IMR-90 (cell line): ENCODE measurements at regions not wholly inside any gene's neighbourhood (a gene's known extent, or its start where the extent isn't known, plus 50 kb on each side); places are given as distances from the start of the nearest gene placed in this dataset.

ENCODE experiments used
- ATAC-seq: fragments of 200-7000 bp; cut with Tn5 transposase; 2 replicates; pipeline ENCODE4 v1.9.1; 2020; ENCODE audit warnings: low read depth, mild to moderate bottlenecking, moderate library complexity
- BruUV-seq: library from RNA; stranded (reverse); fragments of 400-500 nt; replicated peaks from 2 replicates; lab custom pipeline; 2021; lab: Mats Ljungman, UMichigan
- CTCF ChIA-PET: fragments of 300-600 bp; formaldehyde crosslinking; extraction: SDS; loops from one replicate; lab custom pipeline; 2021; ENCODE audit warnings: antibody characterized with exemption; lab: Yijun Ruan, JAX
- POLR2A ChIA-PET: fragments of 300-600 bp; sonication (Branson Sonifier 250); formaldehyde crosslinking; loops from one replicate; lab custom pipeline; 2022; ENCODE audit warnings: antibody characterized with exemption; ENCODE audit not compliant: unreplicated experiment; lab: Charles Lee
- DNase-seq: peaks from one replicate; pipeline ENCODE4 v3.0.0; 2013
- H2AFZ ChIP-seq: replicated peaks from 2 replicates; pipeline ENCODE3; 2013; ENCODE audit warnings: low read length, mild to moderate bottlenecking; ENCODE audit not compliant: poor library complexity
- H2AK5ac ChIP-seq: 2 replicates; pipeline ENCODE4 v1.6.1; 2013; ENCODE audit warnings: low read depth, low read length, inconsistent platforms
- H2AK9ac ChIP-seq: replicated peaks from 2 replicates; pipeline ENCODE3; 2013; ENCODE audit warnings: mild to moderate bottlenecking, low read depth, low read length, moderate library complexity; ENCODE audit not compliant: poor library complexity
- H2BK120ac ChIP-seq: 2 replicates; pipeline ENCODE4 v1.6.1; 2013; ENCODE audit warnings: low read depth, low read length, inconsistent platforms
- H2BK15ac ChIP-seq: 3 replicates; pipeline ENCODE4 v1.6.1; 2013; ENCODE audit warnings: low read depth, low read length, inconsistent platforms
- H2BK20ac ChIP-seq: 2 replicates; pipeline ENCODE4 v1.6.1; 2013; ENCODE audit warnings: low read depth, mild to moderate bottlenecking, inconsistent platforms, low read length, moderate library complexity
- H2BK5ac ChIP-seq: 2 replicates; pipeline ENCODE4 v1.6.1; 2013; ENCODE audit warnings: mild to moderate bottlenecking, low read depth, low read length, inconsistent platforms; ENCODE audit not compliant: poor library complexity, severe bottlenecking
- H3K14ac ChIP-seq: replicated peaks from 2 replicates; pipeline ENCODE4 v1.6.1; 2013; ENCODE audit warnings: low read depth, low read length, inconsistent platforms
- H3K18ac ChIP-seq: 2 replicates; pipeline ENCODE4 v1.6.1; 2013; ENCODE audit warnings: low read depth, low read length, control low read depth
- H3K23ac ChIP-seq: 2 replicates; pipeline ENCODE4 v1.6.1; 2013; ENCODE audit warnings: low read depth, low read length, inconsistent platforms
- H3K27ac ChIP-seq: 2 replicates; pipeline ENCODE4 v1.5.1; 2013; ENCODE audit warnings: mild to moderate bottlenecking, control low read depth, low read length; ENCODE audit not compliant: insufficient read depth
- H3K27me3 ChIP-seq: 2 replicates; pipeline ENCODE4 v1.6.1; 2013; ENCODE audit warnings: low read length; ENCODE audit not compliant: control insufficient read depth, insufficient read depth
- H3K36me3 ChIP-seq: 2 replicates; pipeline ENCODE4 v1.6.1; 2013; ENCODE audit warnings: low read length, mixed read lengths; ENCODE audit not compliant: control insufficient read depth, insufficient read depth
- H3K4ac ChIP-seq: 2 replicates; pipeline ENCODE4 v1.6.1; 2013; ENCODE audit warnings: low read depth, low read length, inconsistent platforms
- H3K4me1 ChIP-seq: 2 replicates; pipeline ENCODE4 v1.6.1; 2013; ENCODE audit warnings: low read length, mixed read lengths; ENCODE audit not compliant: control insufficient read depth, insufficient read depth
- H3K4me2 ChIP-seq: 2 replicates; pipeline ENCODE4 v1.6.1; 2013; ENCODE audit warnings: low read depth, mild to moderate bottlenecking, control low read depth, low read length, moderate library complexity
- H3K4me3 ChIP-seq: 2 replicates; pipeline ENCODE4 v1.5.1; 2013; ENCODE audit warnings: low read depth, mild to moderate bottlenecking, control low read depth, low read length, moderate library complexity; ENCODE audit not compliant: insufficient read depth
- H3K56ac ChIP-seq: 2 replicates; pipeline ENCODE4 v1.6.1; 2013; ENCODE audit warnings: low read length, inconsistent platforms; ENCODE audit not compliant: insufficient read depth; ENCODE audit errors: extremely low read depth
- H3K79me1 ChIP-seq, 2 experiments: 2 replicates each; pipeline ENCODE4 v1.6.1; 2013; ENCODE audit warnings: low read length in 2 of 2, inconsistent platforms in 1 of 2, low read depth in 1 of 2
- H3K9ac ChIP-seq: 2 replicates; pipeline ENCODE4 v1.6.1; 2013; ENCODE audit warnings: low read depth, low read length, control low read depth
- H3K9me1 ChIP-seq: 2 replicates; pipeline ENCODE4 v1.6.1; 2013; ENCODE audit warnings: low read length, inconsistent platforms; ENCODE audit not compliant: insufficient read depth
- H3K9me3 ChIP-seq: 2 replicates; pipeline ENCODE4 v1.6.1; 2013; ENCODE audit warnings: low read length; ENCODE audit not compliant: control insufficient read depth, insufficient read depth
- H4K20me1 ChIP-seq: 2 replicates; pipeline ENCODE4 v1.6.1; 2013; ENCODE audit warnings: low read length, inconsistent platforms; ENCODE audit not compliant: insufficient read depth
- H4K5ac ChIP-seq: 2 replicates; pipeline ENCODE4 v1.6.1; 2013; ENCODE audit warnings: mild to moderate bottlenecking, low read depth, low read length, control low read depth
- H4K8ac ChIP-seq, 2 experiments: 2 replicates each; pipeline ENCODE4 v1.6.1; 2013; ENCODE audit warnings: low read depth in 2 of 2, low read length in 2 of 2, control low read depth in 1 of 2, inconsistent platforms in 1 of 2
- H4K91ac ChIP-seq: 2 replicates; pipeline ENCODE4 v1.6.1; 2013; ENCODE audit warnings: low read depth, low read length, inconsistent platforms; ENCODE audit not compliant: insufficient read depth
- BHLHE40 ChIP-seq: fragments of 150-350 bp; IDR thresholded peaks from 2 replicates; pipeline ENCODE4 v1.6.1; 2016; ENCODE audit warnings: mild to moderate bottlenecking, low read depth, low read length
- CEBPB ChIP-seq: IDR thresholded peaks from 2 replicates; pipeline ENCODE4 v1.6.1; 2012; ENCODE audit warnings: low read depth, low read length, improper control_type of control experiment
- CHD1 ChIP-seq: IDR thresholded peaks from 2 replicates; pipeline ENCODE4 v1.6.1; 2012; ENCODE audit warnings: low read depth, low read length, improper control_type of control experiment
- CTCF ChIP-seq: conservative IDR thresholded peaks from 2 replicates; pipeline ENCODE4 v1.5.1; 2012; ENCODE audit warnings: mild to moderate bottlenecking, low read depth, low read length, improper control_type of control experiment
- ELK1 ChIP-seq: fragments of 150-350 bp; IDR thresholded peaks from 2 replicates; pipeline ENCODE4 v1.6.1; 2016; ENCODE audit warnings: low read depth, mild to moderate bottlenecking, low read length, moderate library complexity, borderline replicate concordance
- FOS ChIP-seq: fragments of 150-350 bp; IDR thresholded peaks from 2 replicates; pipeline ENCODE4 v1.6.1; 2016; ENCODE audit warnings: low read depth, low read length
- MAFK ChIP-seq: IDR thresholded peaks from 2 replicates; pipeline ENCODE4 v1.6.1; 2012; ENCODE audit warnings: low read depth, low read length, improper control_type of control experiment
- MAZ ChIP-seq: IDR thresholded peaks from 2 replicates; pipeline ENCODE4 v1.6.1; 2012; ENCODE audit warnings: low read depth, mild to moderate bottlenecking, low read length, improper control_type of control experiment, moderate library complexity, borderline replicate concordance
- MXI1 ChIP-seq: IDR thresholded peaks from 2 replicates; pipeline ENCODE4 v1.6.1; 2012; ENCODE audit warnings: low read depth, mild to moderate bottlenecking, low read length, moderate library complexity, borderline replicate concordance
- NFE2L2 ChIP-seq: fragments of 150-350 bp; IDR thresholded peaks from 2 replicates; pipeline ENCODE4 v1.6.1; 2016; ENCODE audit warnings: low read depth, mild to moderate bottlenecking, low read length
- POLR2A ChIP-seq: IDR thresholded peaks from 2 replicates; pipeline ENCODE4 v1.6.1; 2012; ENCODE audit warnings: mild to moderate bottlenecking, low read depth, low read length
- RAD21 ChIP-seq: IDR thresholded peaks from 2 replicates; pipeline ENCODE4 v1.6.1; 2012; ENCODE audit warnings: low read length, improper control_type of control experiment
- RCOR1 ChIP-seq: IDR thresholded peaks from 2 replicates; pipeline ENCODE4 v1.6.1; 2012; ENCODE audit warnings: mild to moderate bottlenecking, low read length, improper control_type of control experiment; ENCODE audit not compliant: insufficient replicate concordance
- RFX5 ChIP-seq: IDR thresholded peaks from 2 replicates; pipeline ENCODE4 v1.8.0; 2012; ENCODE audit warnings: low read depth, mild to moderate bottlenecking, low read length, moderate library complexity
- SMC3 ChIP-seq: fragments of 150-350 bp; IDR thresholded peaks from 2 replicates; pipeline ENCODE4 v1.6.1; 2016; ENCODE audit warnings: low read depth, mild to moderate bottlenecking, antibody characterized with exemption, low read length, moderate library complexity
- USF2 ChIP-seq: fragments of 150-350 bp; IDR thresholded peaks from 2 replicates; pipeline ENCODE4 v1.6.1; 2017; ENCODE audit warnings: mild to moderate bottlenecking, antibody characterized with exemption, low read length, low read depth
- dilution Hi-C: fragments of 300-500 bp; cut with HindIII; formaldehyde crosslinking; loops from one replicate; pipeline ENCODE4 v1.14.3; 2018; ENCODE audit warnings: low sequenced_read_pairs; ENCODE audit not compliant: unreplicated experiment
- in situ Hi-C: fragments of 300-500 bp; cut with MboI; formaldehyde crosslinking; loops from 3 replicates; pipeline ENCODE4 v1.14.3; 2019; ENCODE audit warnings: low sequenced_read_pairs, inconsistent platforms, mixed read lengths
- intact Hi-C: fragments of 100-400 bp; cut with micrococcal nuclease; formaldehyde crosslinking; loops from 2 replicates; pipeline ENCODE4 v1.10.0; 2022

GRCh38 chr16:63629272-63629671 lies 1492.6 kb downstream of the CDH11 start:
- POLR2A ChIA-PET = no interaction called here
- no peaks in the 10 kb centered on the region for H3K4me1 ChIP-seq
- H3K14ac ChIP-seq = no peak overlapping the region
- no peak overlapping the region for H3K18ac ChIP-seq
- no TSS peak for BruUV-seq
- no peak overlapping the region for H3K4me3 ChIP-seq
- ATAC-seq (no peak), DNase-seq (no peak)
- no peaks in the 10 kb centered on the region for H3K27me3 ChIP-seq
- no peak overlapping the region for H2AK9ac ChIP-seq
- dilution Hi-C loops = no loop called here
- H3K23ac ChIP-seq = no peak overlapping the region
- no peak overlapping the region for H3K4ac ChIP-seq
- H4K8ac ChIP-seq = no peak overlapping the region
- no peak overlapping the region for H4K91ac ChIP-seq
- CTCF ChIA-PET = no interaction called here
- no peak overlapping the region for H2AK5ac ChIP-seq
- no peak overlapping the region for H2BK20ac ChIP-seq
- H3K36me3 ChIP-seq = no peaks in the 10 kb centered on the region
- H3K9me1 ChIP-seq = no peaks in the 10 kb centered on the region
- TF ChIP-seq ELK1 = no peak
- no peak for TF ChIP-seq CTCF
- TF ChIP-seq CHD1 = no peak
- no peak for TF ChIP-seq RAD21
- no peak for TF ChIP-seq MAZ
- TF ChIP-seq CEBPB = no peak
- no peak for TF ChIP-seq NFE2L2
- TF ChIP-seq RFX5 = no peak
- TF ChIP-seq SMC3 = no peak
- no peak for TF ChIP-seq FOS
- TF ChIP-seq BHLHE40 = no peak
- no peak for TF ChIP-seq RCOR1
- no peak for TF ChIP-seq POLR2A
- TF ChIP-seq USF2 = no peak
- no peak for TF ChIP-seq MXI1
- TF ChIP-seq MAFK = no peak
- in situ Hi-C loops = no loop called here
- H2BK5ac ChIP-seq = no peak overlapping the region
- H3K27ac ChIP-seq = no peak overlapping the region
- H3K56ac ChIP-seq = no peak overlapping the region
- no peak overlapping the region for H4K5ac ChIP-seq
- H2AFZ ChIP-seq = no peak overlapping the region
- intact Hi-C loops = no loop called here
- H3K9ac ChIP-seq = no peak overlapping the region
- H3K79me1 ChIP-seq = no peaks in the 10 kb centered on the region
- H2BK120ac ChIP-seq = no peak overlapping the region
- H2BK15ac ChIP-seq = no peak overlapping the region
- H4K20me1 ChIP-seq = no peaks in the 10 kb centered on the region
- H3K9me3 ChIP-seq = 0 out of 2 replicates have a peak, but pooled peaks cover 4% of the 10 kb centered on the region
- no peak overlapping the region for H3K4me2 ChIP-seq
